ENCODE measurements at regions not wholly inside any gene's neighbourhood (a gene's known extent, or its start where the extent isn't known, plus 50 kb on each side); places are given as distances from the start of the nearest gene placed in this dataset.
A peak's percentile ranks its signal among the peaks of the same experiment; 100 is the strongest.
"Not testable (repeated sequence)": the region's sequence is repeated elsewhere in the genome, so short reads cannot be mapped to it uniquely, and the experiment has no call there.

- DNase-seq, result no peak
- no peaks in the 10 kb centered on the region for H3K27me3 Mint-ChIP-seq (ENCODE audit: unreplicated experiment)
- peak overlapping the region; percentile 98 for H3K27ac Mint-ChIP-seq (ENCODE audit: unreplicated experiment)
- peaks cover 15% of the 10 kb centered on the region for H3K36me3 Mint-ChIP-seq (ENCODE audit: insufficient read depth, unreplicated experiment)
- CTCF ChIA-PET, result interaction anchor here (0.5 to 1.4 kb wide), 6 partner anchors 12 to 140 kb away, joined by 3 to 8 read pairs (median 4); no protein-coding TSS in a partner anchor
- intact Hi-C loops (cut with micrococcal nuclease; ENCODE audit: unreplicated experiment), result no loop called here
- H3K9me3 Mint-ChIP-seq (ENCODE audit: low read depth, unreplicated experiment), result peaks cover 2% of the 10 kb centered on the region
- no peak overlapping the region for H3K4me3 Mint-ChIP-seq (ENCODE audit: low read depth, unreplicated experiment)
- H3K4me1 Mint-ChIP-seq (ENCODE audit: low read depth, unreplicated experiment), result peaks cover 67% of the 10 kb centered on the region
- no peak for TF ChIP-seq CTCF (IDR thresholded peaks at IDR 0.05; ENCODE audit: unreplicated experiment)
- BruUV-seq (replicated peaks), result no TSS peak
Measured at GRCh38 chr5:99020698-99021048, 91.9 kb upstream of the CHD1 start.

GRCh38 chr5:99019812-99020697, 91.2 kb upstream of the CHD1 start:
- Mint-ChIP-seq H3K36me3 (ENCODE audit: insufficient read depth, unreplicated experiment) (peaks cover 11% of the 10 kb centered on the region), H3K27me3 (ENCODE audit: unreplicated experiment) (no peaks in the 10 kb centered on the region), H3K4me3 (ENCODE audit: low read depth, unreplicated experiment) (peak overlapping the region; percentile 12), H3K27ac (ENCODE audit: unreplicated experiment) (peak overlapping the region; percentile 98), H3K4me1 (ENCODE audit: low read depth, unreplicated experiment) (peaks cover 72% of the 10 kb centered on the region), H3K9me3 (ENCODE audit: low read depth, unreplicated experiment) (peaks cover 8% of the 10 kb centered on the region)
- peak; percentile 39 for DNase-seq
- no TSS peak for BruUV-seq (replicated peaks)
- intact Hi-C loops (cut with micrococcal nuclease; ENCODE audit: unreplicated experiment), result no loop called here
- CTCF ChIA-PET, result interaction anchor here (0.5 to 1.4 kb wide), 7 partner anchors 12 to 140 kb away, joined by 3 to 8 read pairs (median 4); no protein-coding TSS in a partner anchor
- TF ChIP-seq CTCF (IDR thresholded peaks at IDR 0.05; ENCODE audit: unreplicated experiment), result no peak

- Mint-ChIP-seq H3K27ac (ENCODE audit: unreplicated experiment) (peak overlapping the region; percentile 98), H3K36me3 (ENCODE audit: insufficient read depth, unreplicated experiment) (peaks cover 10% of the 10 kb centered on the region), H3K9me3 (ENCODE audit: low read depth, unreplicated experiment) (peaks cover 8% of the 10 kb centered on the region), H3K4me1 (ENCODE audit: low read depth, unreplicated experiment) (peaks cover 66% of the 10 kb centered on the region), H3K27me3 (ENCODE audit: unreplicated experiment) (no peaks in the 10 kb centered on the region), H3K4me3 (ENCODE audit: low read depth, unreplicated experiment) (no peak overlapping the region)
- no TSS peak for BruUV-seq (replicated peaks)
- intact Hi-C loops (cut with micrococcal nuclease; ENCODE audit: unreplicated experiment), result no loop called here
- DNase-seq, result no peak
- no peak for TF ChIP-seq CTCF (IDR thresholded peaks at IDR 0.05; ENCODE audit: unreplicated experiment)
- CTCF ChIA-PET, result interaction anchor here (1.4 kb wide), 2 partner anchors 13 to 25 kb away, joined by 3 to 8 read pairs; no protein-coding TSS in a partner anchor
Measured at GRCh38 chr5:99019254-99019653, 90.4 kb upstream of the CHD1 start.

GRCh38 chr5:99010294-99010693, 81.5 kb upstream of the CHD1 start:
- Mint-ChIP-seq H3K36me3 (ENCODE audit: insufficient read depth, unreplicated experiment) (no peaks in the 10 kb centered on the region), H3K27me3 (ENCODE audit: unreplicated experiment) (no peaks in the 10 kb centered on the region), H3K4me3 (ENCODE audit: low read depth, unreplicated experiment) (no peak overlapping the region), H3K27ac (ENCODE audit: unreplicated experiment) (no peak overlapping the region), H3K9me3 (ENCODE audit: low read depth, unreplicated experiment) (peaks cover 14% of the 10 kb centered on the region), H3K4me1 (ENCODE audit: low read depth, unreplicated experiment) (peaks cover 6% of the 10 kb centered on the region)
- intact Hi-C loops (cut with micrococcal nuclease; ENCODE audit: unreplicated experiment), result no loop called here
- CTCF ChIA-PET, result no interaction called here
- no peak for DNase-seq
- BruUV-seq (replicated peaks), result no TSS peak
- no peak for TF ChIP-seq CTCF (IDR thresholded peaks at IDR 0.05; ENCODE audit: unreplicated experiment)

GRCh38 chr5:99008009-99008408, 79.2 kb upstream of the CHD1 start:
- DNase-seq; H3K4me3 Mint-ChIP-seq (ENCODE audit: low read depth, unreplicated experiment); BruUV-seq (replicated peaks); H3K27ac Mint-ChIP-seq (ENCODE audit: unreplicated experiment); intact Hi-C loops (cut with micrococcal nuclease; ENCODE audit: unreplicated experiment); H3K27me3 Mint-ChIP-seq (ENCODE audit: unreplicated experiment); CTCF ChIA-PET; H3K36me3 Mint-ChIP-seq (ENCODE audit: insufficient read depth, unreplicated experiment); H3K4me1 Mint-ChIP-seq (ENCODE audit: low read depth, unreplicated experiment): not testable (repeated sequence)
- H3K9me3 Mint-ChIP-seq (ENCODE audit: low read depth, unreplicated experiment), result peaks cover 11% of the 10 kb centered on the region
